HG02610 (cell line): ENCODE measurements at regions not wholly inside any gene's neighbourhood (a gene's known extent, or its start where the extent isn't known, plus 50 kb on each side); places are given as distances from the start of the nearest gene placed in this dataset.
"Not testable (repeated sequence)": the region's sequence is repeated elsewhere in the genome, so short reads cannot be mapped to it uniquely, and the experiment has no call there.

ENCODE experiments used
- ATAC-seq: cut with Tn5 transposase; IDR thresholded peaks from one replicate; pipeline ENCODE4 v1.9.1; 2021; ENCODE audit warnings: mild to moderate bottlenecking, moderate library complexity; ENCODE audit not compliant: unreplicated experiment

DNA sequence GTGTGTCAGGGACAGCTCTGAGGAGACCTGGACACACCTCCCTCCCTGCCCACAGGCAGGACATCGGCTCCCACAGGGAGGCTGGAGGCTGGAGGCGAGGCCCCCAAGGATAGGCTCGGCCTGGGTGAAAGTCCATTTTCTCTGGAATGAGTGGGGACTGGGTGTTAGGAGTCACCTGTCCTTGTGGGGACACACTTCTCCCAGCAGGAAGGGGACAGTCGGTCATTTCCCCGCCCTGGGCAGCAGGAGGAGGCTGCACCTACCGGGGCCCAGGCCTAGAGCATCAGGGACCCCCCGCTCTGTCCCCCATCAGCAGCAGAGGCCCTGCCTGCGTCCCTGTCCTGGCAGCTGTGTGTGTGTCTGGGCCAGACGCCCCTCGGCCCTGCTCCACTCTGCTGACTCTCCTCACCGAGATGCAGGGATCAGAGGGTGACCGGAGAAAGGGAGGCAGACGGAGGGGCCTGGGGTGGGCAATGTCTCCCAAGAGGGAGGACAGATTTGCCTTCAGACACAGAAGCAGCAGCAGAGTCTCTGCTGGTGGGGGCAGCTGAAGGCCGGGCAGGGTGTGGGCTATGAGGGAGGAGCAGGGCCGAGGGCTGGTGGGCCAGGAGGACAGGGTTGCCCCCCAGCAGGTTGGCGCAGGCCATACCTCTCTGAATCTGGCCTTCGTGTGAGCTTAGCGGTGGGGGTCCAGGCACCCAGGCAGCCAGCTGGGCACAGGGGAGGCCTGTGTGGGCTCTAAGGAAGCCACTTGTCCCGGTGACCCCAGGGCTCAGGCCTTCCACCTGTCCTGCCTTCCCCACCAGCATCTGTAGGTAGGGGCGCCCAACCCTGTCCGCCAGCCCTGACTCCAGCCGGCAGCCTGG, 125.7 kb upstream of the NKX1-1 start:
- no peak for ATAC-seq

DNA sequence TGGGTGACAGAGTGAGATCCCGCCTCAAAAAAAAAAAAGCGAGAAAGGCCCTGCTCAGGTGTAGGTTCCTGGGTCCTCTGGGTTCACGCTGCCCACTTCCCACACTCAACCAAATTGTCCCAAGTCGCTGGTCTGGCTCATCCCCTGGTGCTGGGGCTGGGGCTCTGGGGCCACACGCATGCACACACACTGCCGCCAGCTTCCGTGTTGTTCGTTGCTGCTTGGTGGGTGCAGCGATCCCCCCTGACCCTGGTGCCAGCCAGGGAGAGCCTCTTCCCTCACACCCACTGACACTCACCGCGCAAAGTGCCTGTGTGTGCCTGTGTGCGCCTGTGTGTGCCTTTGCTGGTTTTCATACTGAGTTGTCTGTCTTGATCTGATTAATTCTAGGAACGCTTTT, 124.1 kb upstream of the NKX1-1 start:
- ATAC-seq, result no peak

- ATAC-seq, result no peak
Measured at GRCh38 chr4:1524761-1525160, 118.5 kb upstream of the NKX1-1 start.

- ATAC-seq, result no peak
Measured at GRCh38 chr4:1523907-1524636, 117.8 kb upstream of the NKX1-1 start.

GRCh38 chr4:1523506-1523905, 117.3 kb upstream of the NKX1-1 start:
- ATAC-seq, result no peak

DNA sequence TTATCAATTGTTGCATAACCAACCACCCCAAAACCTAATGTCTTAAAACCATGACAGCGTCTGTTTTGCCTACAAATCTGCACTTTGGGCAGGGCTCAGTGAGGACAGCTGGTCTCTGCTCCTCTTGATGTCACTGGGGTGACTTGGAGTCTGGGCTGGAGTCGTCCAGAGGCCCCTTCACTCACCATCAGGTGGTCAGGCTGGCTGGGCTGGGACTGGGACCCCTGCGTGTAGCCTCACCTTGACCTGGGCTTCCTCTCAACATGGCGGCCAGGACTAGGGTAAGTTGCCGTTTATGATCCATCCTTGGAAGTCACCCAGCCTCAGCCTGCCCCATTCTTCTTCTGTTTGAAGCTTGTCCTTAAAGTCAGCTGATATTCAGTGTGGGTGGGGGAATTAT, 116.8 kb upstream of the NKX1-1 start:
- ATAC-seq, result no peak

GRCh38 chr4:1522606-1523005, 116.4 kb upstream of the NKX1-1 start:
- ATAC-seq, result no peak

DNA sequence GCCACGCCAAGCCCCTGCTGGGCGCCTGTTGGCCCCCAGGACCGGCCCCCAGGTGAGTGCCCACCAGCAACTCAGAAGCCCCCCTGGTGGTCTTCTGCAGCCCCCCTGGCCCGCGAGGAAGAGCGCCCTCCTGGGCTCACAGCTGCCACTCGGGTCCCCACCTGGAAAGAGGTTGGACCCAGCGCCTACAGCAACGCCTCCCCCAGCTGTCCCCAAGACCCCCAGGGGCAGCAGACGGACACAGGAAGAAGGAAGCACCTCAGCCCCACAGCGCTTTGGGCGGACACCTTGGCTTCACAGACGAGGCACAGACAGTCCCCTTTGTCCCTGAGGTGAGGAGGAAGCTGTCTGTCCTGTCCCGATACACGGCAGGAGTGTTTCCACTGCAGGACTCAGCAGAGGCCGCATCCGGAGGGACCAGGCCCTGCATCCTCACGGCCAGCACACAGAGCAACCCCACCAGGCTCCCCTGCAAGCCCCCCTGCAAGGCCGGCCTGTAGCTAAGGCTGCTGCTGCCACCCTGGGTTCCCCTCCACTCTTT, 115.6 kb upstream of the NKX1-1 start:
- ATAC-seq, result no peak

- not testable (repeated sequence) for ATAC-seq
Measured at GRCh38 chr4:1520795-1521576, 114.7 kb upstream of the NKX1-1 start.

DNA sequence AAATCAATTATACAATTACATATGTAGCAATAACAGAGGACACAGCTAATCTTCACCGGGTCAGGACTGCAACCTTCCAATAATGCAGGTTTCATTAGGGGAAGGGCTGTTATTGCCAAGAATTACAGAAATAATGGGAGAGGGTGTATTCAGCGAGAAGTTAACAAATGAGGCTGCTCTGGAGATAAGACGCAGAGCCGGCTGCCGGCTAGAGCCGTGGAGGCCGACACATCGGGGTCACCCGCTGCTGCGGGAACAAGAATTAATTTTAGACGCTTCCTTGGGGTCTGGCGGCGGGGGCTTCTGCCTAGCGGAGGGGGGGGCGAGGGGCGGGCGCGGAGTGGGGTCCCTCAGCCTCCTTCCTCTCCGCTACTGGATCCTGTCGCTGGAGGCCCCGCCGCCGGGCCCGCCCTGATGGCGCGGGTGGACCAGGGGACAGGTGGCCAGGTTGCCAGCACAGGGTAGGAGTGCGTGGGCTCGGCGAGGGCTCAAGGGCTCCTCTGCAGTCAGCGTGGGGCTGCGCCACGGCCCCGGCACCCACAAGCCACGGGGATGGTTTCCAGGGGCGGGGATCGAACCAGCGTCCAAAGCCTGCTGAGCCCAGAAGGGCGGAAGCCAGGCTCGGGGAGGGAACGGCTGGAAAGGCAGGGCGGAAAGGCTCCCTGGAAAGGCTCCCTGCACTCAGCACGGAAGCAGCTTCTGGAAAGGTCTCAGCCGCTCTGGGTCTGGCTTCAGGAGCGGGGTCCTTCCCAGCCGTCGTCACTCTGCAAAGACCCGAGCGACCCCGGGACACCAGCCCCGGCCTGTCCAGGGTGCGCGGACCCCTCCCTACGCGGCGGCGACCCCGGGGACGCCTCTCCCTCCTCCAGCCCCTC, 113.8 kb upstream of the NKX1-1 start:
- no peak for ATAC-seq

DNA sequence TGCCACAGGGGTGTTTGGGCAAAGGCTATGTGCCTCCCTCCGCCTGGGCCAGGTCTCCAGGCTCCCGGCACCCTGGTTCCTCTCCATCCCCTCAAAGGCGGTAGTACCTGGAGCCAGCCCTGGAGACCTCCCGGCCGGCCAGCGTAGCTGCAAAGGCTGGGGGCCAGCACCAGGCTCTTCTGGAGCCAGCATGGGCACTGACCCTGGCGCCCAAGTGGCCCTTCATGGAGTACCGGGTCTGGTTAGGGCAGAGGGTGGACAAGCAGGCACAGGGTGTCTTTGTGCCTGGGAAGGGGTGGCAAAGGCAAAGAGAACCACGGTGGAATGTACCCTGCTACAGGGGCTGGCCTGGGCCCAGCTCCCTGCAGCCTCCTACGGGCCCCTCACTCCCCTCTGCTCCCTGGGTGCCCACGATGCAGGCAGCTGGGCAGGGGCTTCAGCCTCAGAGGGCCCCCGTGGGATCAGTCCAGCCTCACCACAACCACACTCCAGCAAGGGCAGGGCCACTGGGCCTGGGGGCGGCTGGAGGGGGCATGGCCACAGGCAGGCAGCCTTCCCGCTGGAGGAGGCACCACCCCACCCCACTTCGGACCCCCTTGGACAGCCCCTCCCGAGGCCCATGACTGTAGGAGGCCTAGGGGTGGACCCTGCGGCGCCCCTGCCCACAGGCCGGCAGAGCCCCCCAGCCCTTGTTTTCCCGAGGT, 112.9 kb upstream of the NKX1-1 start:
- no peak for ATAC-seq

- ATAC-seq, result no peak
Measured at GRCh38 chr4:1517592-1518411, 111.6 kb upstream of the NKX1-1 start.

- ATAC-seq, result no peak
Measured at GRCh38 chr4:1516881-1517480, 110.7 kb upstream of the NKX1-1 start.

DNA sequence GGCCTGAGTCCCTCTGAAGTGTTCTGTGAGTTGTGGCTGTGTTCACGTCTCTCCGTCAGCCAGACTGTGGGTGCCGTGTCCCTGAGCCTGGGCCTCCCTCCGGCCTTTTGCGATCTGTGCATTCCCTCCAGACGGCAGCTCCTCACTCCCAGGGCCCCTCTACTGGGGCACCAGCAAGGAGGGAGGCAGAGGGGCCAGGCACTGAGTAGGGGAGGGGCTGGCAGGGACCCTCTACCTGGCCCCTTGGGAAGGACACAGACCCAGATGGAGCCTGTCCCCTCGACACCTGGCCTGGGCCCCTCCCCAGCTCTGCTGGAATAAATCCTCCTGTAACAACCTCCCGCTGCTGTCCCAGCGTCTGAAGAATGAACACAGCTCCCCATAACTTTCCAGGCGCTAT, 110.0 kb upstream of the NKX1-1 start:
- no peak for ATAC-seq

DNA sequence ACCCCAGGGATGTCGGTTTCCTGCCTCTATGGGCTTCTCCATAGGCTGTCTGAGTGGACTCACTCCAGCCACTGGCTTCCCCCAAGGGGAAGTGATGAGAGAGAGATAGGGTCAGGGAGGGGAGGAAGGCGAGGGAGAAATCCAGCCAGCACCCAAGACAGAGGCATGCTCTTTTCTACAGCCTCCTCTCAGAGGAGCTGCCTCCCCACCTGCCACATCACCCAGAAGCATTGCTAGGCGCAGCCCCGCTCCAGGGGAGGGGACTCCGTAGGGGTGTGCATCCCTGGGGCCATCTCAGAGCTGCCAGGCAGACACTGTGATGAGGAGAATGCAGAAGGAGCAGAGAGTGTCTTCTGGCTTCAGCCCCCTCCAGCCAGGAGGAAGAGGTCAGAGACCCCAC, 109.5 kb upstream of the NKX1-1 start:
- ATAC-seq, result no peak

DNA sequence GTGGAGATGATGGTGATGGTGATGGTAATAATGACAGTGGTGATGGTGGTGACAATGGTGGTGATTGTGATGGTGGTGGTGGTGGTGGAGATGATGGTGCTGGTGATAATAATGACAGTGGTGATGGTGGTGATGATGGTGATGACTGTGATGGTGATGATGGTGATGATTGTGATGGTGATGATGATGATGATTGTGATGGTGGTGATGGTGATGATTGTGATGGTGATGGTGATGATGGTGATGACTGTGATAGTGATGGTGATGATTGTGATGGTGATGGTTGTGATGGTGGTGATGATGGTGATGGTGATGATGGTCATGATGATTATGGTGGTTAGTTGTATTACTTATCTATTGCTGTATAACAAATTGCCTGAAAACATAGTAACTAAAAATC, 108.9 kb upstream of the NKX1-1 start:
- no peak for ATAC-seq

DNA sequence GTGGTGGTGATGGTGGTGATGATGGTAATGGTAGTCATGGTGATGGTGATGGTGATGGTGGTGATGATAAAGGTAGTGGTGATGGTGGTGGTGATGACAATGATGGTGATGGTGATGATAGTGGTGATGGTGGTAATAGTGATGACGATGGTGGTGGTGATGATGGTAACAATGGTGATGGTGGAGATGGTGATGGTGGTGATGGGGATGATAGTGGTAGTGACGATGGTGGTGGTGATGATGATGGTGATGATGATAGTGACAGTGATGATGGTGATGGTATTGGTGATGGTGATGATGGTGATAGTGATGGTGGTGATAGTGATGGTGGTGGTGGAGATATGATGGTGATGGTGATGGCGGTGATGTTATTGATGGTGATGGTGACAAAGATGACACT, 108.4 kb upstream of the NKX1-1 start:
- no peak for ATAC-seq

GRCh38 chr4:1513936-1514483, 107.8 kb upstream of the NKX1-1 start:
- no peak for ATAC-seq
